Stimulated activated naive CD8-positive, alpha-beta T cell treated with anti-CD3 and anti-CD28 coated beads, Interleukin-15, Interleukin-2, amounts not matched to agents 100 U/mL and 50 U/mL, for 24 hours (primary cell): ENCODE measurements at regions not wholly inside any gene's neighbourhood (a gene's known extent, or its start where the extent isn't known, plus 50 kb on each side); places are given as distances from the start of the nearest gene placed in this dataset.

ENCODE experiments used
- ATAC-seq: fragments of 150-1000 bp; cut with Tn5 transposase; one replicate; pipeline ENCODE4 v1.10.0; 2021
- DNase-seq: peaks from one replicate; pipeline ENCODE4 v3.0.0; 2021

DNA sequence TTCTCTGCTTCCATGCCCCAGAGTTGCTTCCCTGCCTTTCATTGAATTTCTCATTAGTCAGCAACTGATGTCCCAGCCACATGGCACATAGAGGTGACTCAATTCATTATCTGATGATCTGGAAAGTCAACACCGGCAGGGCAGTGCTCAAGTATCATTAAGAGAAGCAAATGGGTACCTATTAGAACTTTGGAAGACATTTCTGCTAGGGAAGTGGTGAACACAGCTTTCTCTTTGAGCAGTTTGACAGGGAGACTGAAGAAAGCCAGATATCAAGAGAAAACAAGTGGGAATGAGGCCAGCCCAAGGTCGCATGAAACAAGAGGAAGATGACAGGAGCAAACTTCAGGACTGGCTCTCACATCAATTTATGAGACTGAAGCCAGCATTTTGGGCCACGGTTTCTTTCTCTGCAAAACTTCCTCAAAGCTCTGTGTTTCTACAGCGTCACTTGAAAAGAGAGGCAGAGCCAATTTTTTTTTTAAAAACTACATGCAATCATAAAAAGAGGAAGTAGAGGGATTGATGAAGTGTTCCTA is 108.3 kb upstream of the RPS6KA3 start:
- ATAC-seq (no peak), DNase-seq (no peak)

DNA sequence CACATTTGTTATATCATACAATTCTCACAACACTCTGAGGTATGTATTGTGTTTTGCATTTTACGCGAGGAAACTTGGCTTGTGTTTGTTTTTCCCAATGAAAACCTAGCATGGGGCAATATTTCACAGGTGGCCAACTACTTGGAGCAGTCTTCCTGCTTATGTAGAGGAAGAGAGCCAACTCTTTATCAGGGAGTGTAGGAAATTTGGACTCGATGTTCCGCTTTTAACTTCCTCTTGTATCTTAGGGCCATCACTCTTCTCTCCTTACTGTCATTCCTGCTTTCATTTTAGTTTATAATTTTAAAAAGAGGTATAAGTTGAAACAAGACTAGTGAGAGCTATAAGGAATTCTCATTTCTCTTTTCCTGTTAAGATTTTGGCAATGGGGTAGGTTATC is 107.7 kb upstream of the RPS6KA3 start:
- no peak for DNase-seq
- ATAC-seq: no peak

DNA sequence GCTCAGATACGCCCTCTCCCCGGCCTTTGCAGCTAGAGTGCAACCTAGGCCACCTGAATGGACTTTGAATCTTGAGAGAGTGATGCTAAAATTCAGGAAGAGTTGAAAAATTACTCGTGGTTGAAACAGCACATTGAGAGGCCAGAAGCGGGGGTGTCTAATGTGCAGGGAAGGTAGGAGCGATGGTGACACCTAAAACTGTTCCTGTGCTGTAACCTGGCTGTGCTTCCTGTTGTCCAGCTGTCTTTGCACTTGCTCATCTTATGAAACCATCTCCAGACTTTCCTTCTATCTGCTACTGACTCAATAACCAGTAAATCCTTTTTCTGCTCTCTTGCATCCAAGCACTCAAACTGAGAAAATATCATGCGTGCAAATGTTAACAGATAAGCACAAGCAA is 106.4 kb upstream of the RPS6KA3 start:
- ATAC-seq (no peak), DNase-seq (no peak)

DNA sequence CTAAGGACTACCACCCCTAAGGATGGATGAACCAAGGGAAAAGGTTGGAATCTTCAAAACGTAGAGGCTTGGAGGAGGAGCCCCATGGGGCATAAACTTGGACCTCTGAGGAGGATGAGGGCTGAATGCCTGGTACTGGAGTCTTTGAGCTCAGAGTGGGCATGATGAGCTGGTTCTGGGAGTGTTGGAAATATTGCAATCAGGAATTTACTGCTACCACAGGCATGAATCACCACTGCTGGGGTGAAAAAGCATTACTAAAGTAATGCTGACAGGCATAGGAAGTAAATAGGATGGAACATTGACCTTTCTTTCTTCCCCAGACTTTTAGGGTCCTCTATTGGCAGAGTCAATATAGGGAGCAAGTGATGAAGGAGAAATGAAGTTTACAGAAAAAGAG is 105.8 kb upstream of the RPS6KA3 start:
- no peak for ATAC-seq
- no peak for DNase-seq

DNA sequence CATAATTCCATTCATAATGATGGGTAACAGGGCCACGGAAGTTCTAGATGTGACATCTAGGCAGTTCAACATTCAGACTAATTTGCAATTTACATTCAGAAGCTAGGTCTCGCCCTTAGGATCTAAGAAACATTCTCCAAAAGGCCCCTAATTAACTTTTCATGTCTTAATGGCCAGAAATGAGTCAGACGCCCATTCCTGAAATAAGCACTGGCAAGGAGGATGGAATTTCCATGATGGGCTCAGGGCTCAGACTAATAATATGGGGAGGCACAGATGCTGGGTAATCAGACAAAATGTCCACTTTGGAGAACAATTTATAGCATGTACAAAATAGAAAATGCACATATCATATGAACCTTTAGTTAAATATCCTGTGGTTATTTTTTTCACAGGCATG is 102.8 kb upstream of the RPS6KA3 start:
- ATAC-seq: no peak
- DNase-seq: no peak

DNA sequence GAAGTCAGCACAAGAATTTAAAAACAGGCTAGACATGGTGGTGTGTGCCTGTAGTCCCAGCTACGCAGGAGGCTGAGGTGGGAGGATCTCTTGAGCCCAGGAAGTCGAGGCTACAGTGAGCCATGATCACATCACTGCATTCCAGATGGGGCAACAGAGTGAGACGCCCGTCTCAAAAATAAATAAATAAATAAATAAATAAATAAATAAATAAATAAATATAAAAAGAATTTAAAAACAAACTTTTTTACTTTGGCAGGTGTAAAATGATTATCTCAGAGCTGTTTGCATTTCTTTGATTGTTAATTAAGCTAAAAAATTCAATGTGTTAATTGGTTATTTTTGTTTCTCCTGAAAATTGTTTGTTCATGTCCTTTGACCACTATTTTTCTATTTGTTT is 97.5 kb upstream of the RPS6KA3 start:
- ATAC-seq (no peak), DNase-seq (no peak)

DNA sequence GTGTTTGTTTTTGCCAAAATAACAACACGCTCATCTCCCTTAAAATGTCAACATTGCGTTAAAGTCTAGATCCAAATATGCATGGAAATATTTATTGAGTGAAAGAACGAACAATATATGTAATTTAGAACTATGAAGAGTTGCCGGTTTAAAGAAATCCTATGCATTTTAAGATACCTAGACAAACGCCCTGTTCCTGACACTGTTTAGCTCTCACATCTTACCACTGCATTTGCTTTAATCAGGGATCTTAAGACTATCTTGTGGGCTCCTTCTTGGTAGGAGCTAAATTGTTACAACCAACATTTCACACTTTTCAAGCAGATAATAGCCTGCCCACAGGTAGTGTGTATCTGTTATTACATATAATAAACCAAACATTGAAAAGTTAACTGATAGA is 96.6 kb upstream of the RPS6KA3 start:
- ATAC-seq: no peak
- DNase-seq: no peak

DNA sequence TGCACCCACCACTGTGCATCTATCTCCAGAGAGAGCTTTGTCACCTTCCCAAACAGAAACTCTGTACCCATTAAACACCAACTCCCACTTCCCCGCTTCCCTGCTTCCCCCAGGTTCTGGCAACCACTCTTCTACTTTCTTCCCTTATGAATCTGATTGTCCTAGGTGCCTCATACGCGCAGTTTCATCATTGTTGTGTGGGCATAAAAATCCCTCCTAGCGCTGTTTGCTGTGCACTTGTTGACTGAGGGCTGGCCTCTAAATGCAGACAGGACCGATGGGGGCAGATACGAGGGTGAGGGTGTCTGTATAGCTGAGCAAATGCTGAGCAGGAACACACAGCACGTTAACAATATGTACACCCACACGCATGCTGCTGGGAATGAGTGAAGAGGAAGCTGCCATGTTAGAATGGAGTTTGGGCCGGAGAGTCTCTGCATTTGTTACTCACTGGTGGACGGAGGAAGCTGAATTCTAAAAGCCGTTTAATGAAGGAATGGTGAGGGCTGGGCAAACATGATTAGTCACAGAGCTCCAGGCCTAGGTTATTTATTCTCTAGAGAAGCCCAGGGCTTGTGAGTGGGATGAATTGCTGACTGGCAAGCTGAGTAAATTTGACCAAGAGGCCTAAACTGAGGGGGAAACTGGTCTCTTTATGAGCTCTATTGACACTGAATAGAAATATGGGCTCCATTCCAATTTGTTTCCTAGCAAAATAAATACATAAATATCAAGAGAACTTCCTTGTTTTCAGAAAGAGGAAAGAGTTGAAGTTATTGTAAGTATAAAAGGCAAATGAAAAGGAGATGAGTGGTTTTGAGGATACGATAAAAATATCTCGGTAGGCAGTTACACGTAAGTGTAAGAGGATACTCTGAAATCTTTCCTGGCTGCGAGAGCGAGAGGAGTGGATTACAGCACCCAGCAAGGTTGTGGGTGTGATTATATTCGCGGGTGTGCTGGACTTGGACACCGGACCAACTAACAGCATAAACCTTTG is 95.9 kb upstream of the RPS6KA3 start:
- ATAC-seq (no peak), DNase-seq (no peak)

DNA sequence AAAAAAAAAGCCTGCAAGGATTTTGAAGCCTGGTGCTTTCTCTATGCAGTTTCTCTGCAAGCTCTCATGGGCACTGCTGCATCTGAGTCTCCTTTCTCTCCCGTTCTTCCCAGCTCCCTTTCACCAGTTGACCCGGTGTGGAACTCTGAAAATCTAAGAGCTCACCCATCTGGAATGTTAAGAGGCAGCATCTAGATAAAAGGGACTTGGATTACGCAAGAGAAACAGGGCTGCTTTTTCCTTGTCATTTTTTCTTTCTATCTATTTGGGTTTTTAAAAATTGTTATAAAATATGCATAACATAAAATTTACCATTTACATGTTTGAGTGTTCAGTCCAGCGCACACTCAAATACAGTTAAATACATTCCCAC is 95.2 kb upstream of the RPS6KA3 start:
- ATAC-seq (no peak), DNase-seq (no peak)

DNA sequence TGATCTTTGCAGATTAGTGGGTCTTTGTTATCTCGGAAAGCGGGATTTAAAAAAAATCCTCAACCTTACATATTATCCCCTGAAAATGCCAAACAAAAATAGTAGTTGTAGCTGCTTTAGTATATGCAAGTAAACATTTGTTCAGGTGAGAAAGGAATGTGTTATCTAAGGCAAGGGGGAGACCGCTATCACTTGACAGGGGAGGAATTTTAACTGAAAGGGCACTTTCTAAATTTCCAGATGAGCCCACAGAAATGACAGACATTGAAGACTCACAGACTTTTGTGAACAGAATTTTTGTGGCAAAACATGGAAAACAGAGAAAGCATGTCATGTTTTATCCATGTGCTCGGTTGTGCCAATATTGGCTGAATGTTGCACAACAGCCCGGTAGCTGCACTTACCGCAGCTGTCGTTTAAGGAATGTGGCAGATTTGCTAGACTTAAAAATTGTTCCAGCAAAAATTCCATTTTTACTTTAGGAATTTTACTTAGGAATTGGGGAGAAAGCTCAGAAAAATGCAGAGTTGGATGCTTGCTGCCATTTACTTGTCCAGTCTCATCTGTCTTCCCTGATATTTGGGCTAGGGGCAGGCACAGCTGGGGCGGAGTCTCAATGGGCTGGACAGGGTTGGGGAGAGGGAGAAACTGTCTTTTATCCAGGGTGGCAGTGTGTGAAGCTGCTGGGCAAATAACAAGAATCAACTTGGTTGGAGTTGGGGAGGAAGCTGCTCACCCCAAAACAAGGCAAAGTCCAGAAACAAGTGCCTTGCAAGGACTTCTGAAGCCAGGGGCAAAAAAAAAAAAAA is 94.6 kb upstream of the RPS6KA3 start:
- no peak for DNase-seq
- no peak for ATAC-seq

DNA sequence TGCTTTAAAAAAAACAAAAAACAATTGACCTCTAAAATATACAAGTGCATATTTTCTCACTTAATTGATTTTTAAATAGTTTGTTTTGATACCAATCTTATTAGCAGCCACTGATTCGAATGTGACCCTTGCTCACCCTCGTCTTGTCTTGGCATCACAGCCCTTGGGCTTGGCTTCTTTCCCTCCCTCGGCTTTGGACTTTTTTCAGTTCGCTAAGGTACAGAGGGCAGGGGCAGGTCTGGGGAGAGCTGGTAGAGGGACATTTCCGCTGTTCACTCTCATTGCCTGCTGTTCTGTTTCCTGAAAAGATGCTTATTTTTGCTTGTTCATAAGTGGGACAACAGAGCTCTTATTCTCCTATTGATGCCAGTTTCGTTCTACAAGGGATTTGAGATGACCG is 88.5 kb upstream of the RPS6KA3 start:
- no peak for ATAC-seq
- DNase-seq: no peak

DNA sequence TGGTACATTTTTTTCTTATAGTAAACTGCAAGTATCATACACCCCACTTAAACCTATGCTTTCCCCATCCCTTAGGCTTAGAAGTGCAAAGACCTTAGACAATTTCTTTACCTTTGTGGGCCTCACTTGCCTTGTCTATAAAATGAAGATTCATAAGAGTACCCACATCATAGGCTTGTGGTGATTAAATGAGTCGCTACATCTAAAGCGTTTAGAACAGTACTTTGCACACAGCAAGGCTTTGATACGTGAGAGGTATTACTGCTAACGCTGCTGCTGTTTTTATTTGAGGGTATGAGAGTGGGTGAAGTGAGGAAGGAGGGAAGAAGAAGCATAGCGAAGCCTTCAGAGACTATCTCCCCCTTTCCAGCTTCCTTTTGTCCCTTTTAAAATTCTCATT is 87.8 kb upstream of the RPS6KA3 start:
- DNase-seq (no peak), ATAC-seq (peak; percentile 82)

DNA sequence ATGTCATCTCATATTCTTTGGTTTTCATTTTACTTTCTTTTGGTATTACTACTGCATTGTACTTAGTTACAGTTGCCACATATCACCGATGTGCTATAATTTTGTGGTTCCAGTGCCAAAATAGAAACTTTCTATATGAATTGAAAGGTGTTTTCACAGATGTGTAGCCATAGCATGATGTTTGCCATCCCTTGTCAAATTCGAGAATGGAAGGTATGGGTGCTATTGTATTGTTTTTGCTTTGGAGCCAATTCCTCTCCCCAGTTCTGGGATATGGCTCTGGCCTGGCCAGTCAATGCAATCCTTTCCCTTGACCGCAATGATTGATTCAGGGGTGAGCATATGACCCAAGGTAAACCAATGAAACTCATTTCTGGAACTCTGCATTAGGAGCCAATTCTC is 86.2 kb upstream of the RPS6KA3 start:
- DNase-seq: no peak
- ATAC-seq: peak; percentile 79

DNA sequence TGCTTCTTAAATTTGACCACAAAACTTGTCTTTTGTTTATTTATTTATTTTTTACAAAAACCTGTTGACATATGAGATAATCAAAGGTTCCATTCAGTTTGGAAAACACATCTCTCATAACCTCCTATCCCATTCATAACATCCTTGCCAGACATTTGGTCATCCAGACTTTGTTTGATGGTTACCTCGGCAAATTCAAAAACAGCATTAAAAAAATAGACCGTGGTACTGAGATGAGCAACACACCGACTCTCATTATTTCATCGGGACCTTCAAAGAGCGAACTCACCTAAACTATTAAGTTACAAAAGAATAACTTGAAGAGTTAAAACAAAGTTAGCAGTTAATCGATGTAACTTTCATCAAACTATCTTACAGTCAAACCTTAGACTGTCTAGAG is 85.8 kb upstream of the RPS6KA3 start:
- ATAC-seq (peak; percentile 12), DNase-seq (no peak)

DNA sequence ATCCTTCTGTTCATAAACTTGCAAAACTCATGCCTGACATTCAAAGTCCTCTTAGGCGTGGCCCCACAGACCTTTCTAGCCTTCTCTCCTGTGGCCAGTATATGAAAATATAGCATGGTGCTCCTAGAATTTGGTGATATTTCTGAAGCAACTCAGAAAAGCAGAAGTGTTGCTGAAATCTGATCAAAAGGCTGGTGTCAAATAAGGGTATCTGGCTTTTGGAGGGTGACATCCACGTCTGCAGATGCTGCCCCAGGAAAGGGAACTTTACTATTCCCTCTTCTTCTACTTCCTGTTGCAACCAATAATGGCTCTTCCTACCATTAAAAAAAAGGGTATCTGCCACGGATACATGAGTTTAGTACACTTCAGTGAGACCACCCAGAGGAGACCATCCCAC is 83.9 kb upstream of the RPS6KA3 start:
- DNase-seq (no peak), ATAC-seq (no peak)

DNA sequence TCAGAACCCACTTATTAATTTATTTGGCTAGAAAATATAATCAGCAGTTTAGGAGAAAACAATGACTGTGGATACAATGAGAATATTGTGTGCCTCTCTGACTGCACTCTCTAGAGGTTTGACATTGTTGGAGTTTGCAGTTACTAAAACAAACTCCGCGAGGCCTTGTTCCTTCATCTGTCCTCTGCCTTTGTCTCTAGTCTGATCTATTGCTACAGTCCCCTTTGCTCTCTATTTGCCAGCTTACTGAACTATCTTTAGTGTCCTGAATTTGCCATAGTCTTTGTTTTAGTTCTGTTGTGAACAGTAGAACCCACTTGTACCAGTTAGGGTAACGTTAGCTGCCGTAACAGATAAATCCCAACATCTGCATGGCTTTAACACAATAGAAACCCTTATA is 81.4 kb upstream of the RPS6KA3 start:
- no peak for ATAC-seq
- DNase-seq: no peak

DNA sequence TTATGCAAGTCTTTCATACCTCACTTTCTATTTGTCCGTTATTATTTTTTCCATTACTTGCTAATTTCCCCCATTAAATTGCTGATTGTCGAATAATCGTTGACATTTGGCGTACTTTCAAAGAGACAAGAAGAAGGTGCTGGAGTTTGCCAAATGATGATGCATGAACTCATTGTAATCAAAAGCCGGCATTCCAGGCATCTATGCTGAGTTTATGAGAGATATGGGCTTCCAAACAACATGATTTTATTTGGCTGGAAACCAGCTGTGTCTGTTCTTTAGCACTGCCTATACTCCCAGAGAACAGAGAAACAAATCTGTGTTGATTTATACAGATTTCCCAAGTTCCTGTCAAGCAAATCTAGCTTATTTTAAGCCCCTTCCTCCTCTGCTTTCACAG is 80.8 kb upstream of the RPS6KA3 start:
- no peak for ATAC-seq

DNA sequence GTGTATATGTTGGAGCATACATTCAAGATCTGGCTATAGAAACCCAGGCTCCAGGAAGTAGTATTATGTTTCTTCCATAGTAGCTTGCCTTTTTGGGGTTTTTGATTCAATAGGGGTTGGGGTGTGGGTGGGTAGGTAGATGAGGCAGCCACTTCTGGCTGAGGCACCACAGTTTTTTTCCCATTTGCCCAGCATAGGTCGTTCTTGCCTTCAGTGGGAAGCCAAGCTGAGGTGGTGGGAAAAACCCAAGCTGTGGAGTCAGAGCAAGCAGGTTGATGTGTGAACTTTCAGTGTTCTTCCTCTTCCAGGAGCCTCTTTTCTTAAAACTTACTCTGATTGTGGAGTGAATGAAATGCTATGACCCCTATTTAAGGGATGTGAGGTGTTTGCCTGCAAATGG is 67.0 kb upstream of the RPS6KA3 start:
- ATAC-seq (peak; percentile 97), DNase-seq (peak; percentile 43)

More for the DNA sequence above, 80.8 kb upstream of the RPS6KA3 start:
- no peak for DNase-seq

DNA sequence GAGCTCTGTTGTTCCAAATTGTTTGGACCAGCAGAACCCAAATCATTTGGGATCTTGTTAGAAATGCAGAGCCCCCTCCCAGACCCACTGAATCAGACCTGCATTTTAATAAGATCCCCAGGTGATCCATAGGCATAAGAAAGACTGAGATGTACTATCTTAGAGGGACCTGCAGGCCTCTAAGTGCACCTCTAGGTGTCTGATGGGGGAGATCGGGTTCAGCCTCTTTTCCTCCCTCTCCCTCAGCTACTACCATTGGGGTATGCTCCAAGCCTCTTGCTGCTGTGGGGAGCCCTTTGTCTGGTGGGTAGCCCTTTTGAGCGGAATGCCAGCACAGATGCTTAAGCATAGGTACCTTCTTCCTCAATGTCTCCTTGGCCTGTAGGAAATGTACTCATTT is 63.8 kb upstream of the RPS6KA3 start:
- no peak for DNase-seq
- no peak for ATAC-seq

DNA sequence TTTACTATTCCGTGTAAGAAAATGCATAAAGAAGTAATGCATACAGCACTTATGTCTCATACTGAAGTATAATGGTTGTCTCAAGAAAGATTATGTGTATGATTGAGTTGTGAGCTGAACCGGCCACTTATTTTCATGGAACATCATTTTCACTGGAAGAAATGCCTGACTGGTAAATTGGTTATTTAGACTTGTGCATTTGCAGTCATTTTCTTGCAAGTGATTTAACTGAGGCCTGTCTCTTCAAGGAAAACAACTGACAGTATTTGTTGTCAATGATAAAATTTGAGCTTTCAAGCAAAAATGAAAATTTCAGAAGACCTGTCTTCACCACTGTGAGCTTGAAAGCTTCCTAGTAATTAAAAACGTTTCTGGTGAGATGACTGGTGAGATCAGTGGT is 62.7 kb upstream of the RPS6KA3 start:
- ATAC-seq (no peak), DNase-seq (no peak)

DNA sequence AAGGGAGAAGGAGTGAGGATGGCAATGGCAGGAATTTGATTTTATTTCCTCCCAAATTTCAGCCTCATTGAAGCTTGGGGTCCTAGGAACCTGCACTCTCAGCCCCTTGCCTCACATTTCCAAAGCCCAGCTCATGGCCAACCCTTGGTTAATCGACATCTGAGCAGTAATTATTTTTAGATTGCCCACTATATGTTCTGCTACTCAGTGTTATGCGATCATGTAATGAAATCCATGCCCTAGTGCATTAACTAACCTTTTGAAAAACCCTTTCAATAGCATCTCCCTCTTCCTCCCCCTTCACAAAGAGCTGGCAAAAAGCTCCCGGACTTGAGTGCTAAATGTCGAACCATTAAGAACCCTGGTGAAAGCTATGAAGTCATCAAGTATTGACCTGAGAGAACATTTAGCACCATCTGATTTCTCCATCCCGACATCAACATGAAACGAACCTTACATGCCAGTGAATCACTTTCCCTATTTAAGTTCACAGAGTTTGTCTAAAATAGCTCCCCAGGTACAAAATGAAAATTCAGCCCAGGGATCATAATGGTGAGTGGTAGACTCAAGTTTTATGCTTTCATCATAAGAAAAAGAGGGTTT is 59.2 kb upstream of the RPS6KA3 start:
- no peak for DNase-seq
- no peak for ATAC-seq

DNA sequence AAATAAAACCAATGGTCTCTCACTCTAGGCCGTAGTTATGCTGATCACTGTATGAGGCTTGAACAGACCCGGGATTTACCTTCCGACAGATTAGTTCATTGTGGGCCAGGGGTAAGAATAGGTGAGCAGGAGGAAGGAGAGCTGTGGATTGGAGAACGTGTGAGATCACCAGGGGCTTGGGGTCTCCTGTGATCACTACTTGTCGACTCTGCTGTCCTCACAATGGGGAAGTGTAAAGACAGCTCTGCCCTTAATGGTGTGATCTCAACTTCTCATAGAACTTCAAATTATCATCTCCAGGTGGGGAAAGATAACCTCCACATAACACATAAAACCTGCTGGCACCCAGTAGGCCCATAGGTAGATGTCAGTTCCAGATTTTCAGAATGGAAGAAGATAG is 56.2 kb upstream of the RPS6KA3 start:
- DNase-seq (no peak), ATAC-seq (no peak)
